ENCODE measurements at regions not wholly inside any gene's neighbourhood (a gene's known extent, or its start where the extent isn't known, plus 50 kb on each side); places are given as distances from the start of the nearest gene placed in this dataset.

- H3K27me3 ChIP-seq (replicated peaks in 1 of 7) = no peaks in the 10 kb centered on the region
- no peaks in the 10 kb centered on the region for H3K36me3 ChIP-seq
- no peaks in the 10 kb centered on the region for H3K4me1 ChIP-seq
- H3K4me3 ChIP-seq = no peak overlapping the region
- H3K9me3 ChIP-seq = peaks cover 0 to 6% (median 0%) of the 10 kb centered on the region in 8 donors
- no peak overlapping the region for H3K27ac ChIP-seq
- DNase-seq = no peak
- no peak for TF ChIP-seq CTCF (IDR thresholded peaks at IDR 0.05 in 8 of 11, conservative IDR thresholded peaks at IDR 0.05 in 3 of 11)
- TF ChIP-seq POLR2A (IDR thresholded peaks at IDR 0.05) = no peak
- no peak for TF ChIP-seq POLR2AphosphoS5 (IDR thresholded peaks at IDR 0.05)
- 85 to 92% (median 88%) methylated on average over 6 of the region's 6 CpGs for WGBS, 5 donors
- intact Hi-C loops (cut with DNase I; ENCODE audit: low total_unique reads) = no loop called here
These were observed 772.5 kb downstream of the USP25 start for GRCh38 chr21:16502273-16502672.

- WGBS, 5 donors = 88 to 95% (median 92%) methylated on average over 2 of the region's 2 CpGs
- H3K36me3 ChIP-seq = no peaks in the 10 kb centered on the region
- H3K27me3 ChIP-seq (replicated peaks in 1 of 7) = no peaks in the 10 kb centered on the region
- H3K27ac ChIP-seq = no peak overlapping the region
- no peak for DNase-seq
- intact Hi-C loops (cut with DNase I; ENCODE audit: low total_unique reads) = no loop called here
- no peaks in the 10 kb centered on the region for H3K4me1 ChIP-seq
- TF ChIP-seq CTCF (IDR thresholded peaks at IDR 0.05 in 8 of 11, conservative IDR thresholded peaks at IDR 0.05 in 3 of 11) (no peak), POLR2AphosphoS5 (IDR thresholded peaks at IDR 0.05) (no peak)
- no peak overlapping the region for H3K4me3 ChIP-seq
- H3K9me3 ChIP-seq = peaks cover 0 to 6% (median 0%) of the 10 kb centered on the region in 8 donors
These were observed 773.1 kb downstream of the USP25 start for GRCh38 chr21:16502897-16503296.

GRCh38 chr21:16504281-16504680 is 774.5 kb downstream of the USP25 start:
- Histone ChIP-seq H3K4me3 (no peak overlapping the region), H3K27me3 (replicated peaks in 1 of 7) (no peaks in the 10 kb centered on the region), H3K4me1 (no peaks in the 10 kb centered on the region), H3K27ac (no peak overlapping the region), H3K9me3 (no peaks in the 10 kb centered on the region), H3K36me3 (no peaks in the 10 kb centered on the region)
- 60 to 67% (median 64%) methylated on average over 2 of the region's 2 CpGs for WGBS, 5 donors
- intact Hi-C loops (cut with DNase I; ENCODE audit: low total_unique reads) = no loop called here
- TF ChIP-seq POLR2A (IDR thresholded peaks at IDR 0.05) (no peak), POLR2AphosphoS5 (IDR thresholded peaks at IDR 0.05) (no peak), CTCF (IDR thresholded peaks at IDR 0.05 in 8 of 11, conservative IDR thresholded peaks at IDR 0.05 in 3 of 11) (no peak)
- DNase-seq = no peak

- no peak for DNase-seq
- intact Hi-C loops (cut with DNase I; ENCODE audit: low total_unique reads) = no loop called here
- no peak overlapping the region for H3K4me3 ChIP-seq
- no peaks in the 10 kb centered on the region for H3K27me3 ChIP-seq (replicated peaks in 1 of 7)
- no peaks in the 10 kb centered on the region for H3K36me3 ChIP-seq
- no peaks in the 10 kb centered on the region for H3K9me3 ChIP-seq
- no peak overlapping the region for H3K27ac ChIP-seq
- no peaks in the 10 kb centered on the region for H3K4me1 ChIP-seq
- TF ChIP-seq POLR2A (IDR thresholded peaks at IDR 0.05) = no peak
- no peak for TF ChIP-seq CTCF (IDR thresholded peaks at IDR 0.05 in 8 of 11, conservative IDR thresholded peaks at IDR 0.05 in 3 of 11)
- no peak for TF ChIP-seq POLR2AphosphoS5 (IDR thresholded peaks at IDR 0.05)
These were observed 775.0 kb downstream of the USP25 start for GRCh38 chr21:16504766-16505165.

All from spleen (tissue), 11 donors.